ENCODE measurements at regions not wholly inside any gene's neighbourhood (a gene's known extent, or its start where the extent isn't known, plus 50 kb on each side); places are given as distances from the start of the nearest gene placed in this dataset.

- H3K9me3 Mint-ChIP-seq = no peaks in the 10 kb centered on the region
- H3K27me3 Mint-ChIP-seq = no peaks in the 10 kb centered on the region
- no peak for DNase-seq (ENCODE audit: extremely low spot score, unreplicated experiment)
- no peak overlapping the region for H3K27ac Mint-ChIP-seq
- no peak overlapping the region for H3K4me3 Mint-ChIP-seq
- no peak for TF ChIP-seq CTCF (conservative IDR thresholded peaks at IDR 0.05)
- no peaks in the 10 kb centered on the region for H3K4me1 Mint-ChIP-seq (ENCODE audit: unreplicated experiment)
- H3K36me3 Mint-ChIP-seq = no peaks in the 10 kb centered on the region
Measured at GRCh38 chr2:156748221-156748620, 312.0 kb downstream of the GPD2 start.

- Mint-ChIP-seq H3K36me3 (no peaks in the 10 kb centered on the region), H3K27ac (no peak overlapping the region), H3K4me3 (no peak overlapping the region), H3K4me1 (ENCODE audit: unreplicated experiment) (no peaks in the 10 kb centered on the region), H3K9me3 (no peaks in the 10 kb centered on the region), H3K27me3 (no peaks in the 10 kb centered on the region)
- DNase-seq (ENCODE audit: extremely low spot score, unreplicated experiment) = no peak
- no peak for TF ChIP-seq CTCF (conservative IDR thresholded peaks at IDR 0.05)
Measured at GRCh38 chr2:156752042-156752441, 315.9 kb downstream of the GPD2 start.

DNA sequence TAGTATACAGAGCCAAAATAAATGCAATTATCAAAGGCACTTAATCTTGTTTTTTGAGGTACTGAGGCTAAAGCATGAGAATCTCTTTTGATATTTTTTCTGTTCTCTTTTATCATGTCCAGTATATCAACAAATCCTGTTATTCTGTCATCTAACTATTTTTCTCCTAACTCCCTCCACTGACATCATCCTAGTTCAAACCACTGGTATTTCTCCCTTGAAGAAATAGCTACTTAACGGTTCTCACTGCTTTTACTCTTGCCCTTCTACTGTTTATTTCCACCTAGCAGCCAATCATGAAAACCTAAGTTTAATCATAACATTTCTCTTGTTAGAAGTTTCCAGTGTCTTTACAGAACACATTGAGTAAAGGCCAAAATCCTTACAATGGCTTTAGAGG is 317.6 kb downstream of the GPD2 start:
- no peak for TF ChIP-seq CTCF (conservative IDR thresholded peaks at IDR 0.05)
- Mint-ChIP-seq H3K9me3 (no peaks in the 10 kb centered on the region), H3K27ac (no peak overlapping the region), H3K36me3 (no peaks in the 10 kb centered on the region), H3K4me1 (ENCODE audit: unreplicated experiment) (no peaks in the 10 kb centered on the region), H3K4me3 (no peak overlapping the region), H3K27me3 (no peaks in the 10 kb centered on the region)
- no peak for DNase-seq (ENCODE audit: extremely low spot score, unreplicated experiment)

DNA sequence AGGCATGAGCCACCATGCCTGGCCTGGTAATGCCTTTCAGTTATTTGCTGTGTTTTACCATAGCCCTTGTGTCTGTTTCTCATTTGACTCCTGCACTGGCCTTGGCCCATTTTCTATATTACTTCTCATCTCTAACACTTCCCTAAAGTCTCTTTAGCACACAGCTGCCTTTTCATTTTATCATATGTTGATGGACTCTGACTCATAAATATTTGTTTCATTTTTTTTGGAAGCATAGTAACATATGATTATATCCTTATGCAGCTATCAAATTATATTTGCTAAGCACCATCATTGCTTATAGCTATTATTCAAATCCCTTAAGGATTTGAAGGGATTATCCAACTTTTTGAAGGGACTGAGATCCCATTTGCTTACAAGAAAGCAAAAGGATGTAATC is 320.3 kb downstream of the GPD2 start:
- no peak for TF ChIP-seq CTCF (conservative IDR thresholded peaks at IDR 0.05)
- no peak overlapping the region for H3K4me3 Mint-ChIP-seq
- no peak overlapping the region for H3K27ac Mint-ChIP-seq
- no peaks in the 10 kb centered on the region for H3K9me3 Mint-ChIP-seq
- H3K36me3 Mint-ChIP-seq = no peaks in the 10 kb centered on the region
- H3K27me3 Mint-ChIP-seq = no peaks in the 10 kb centered on the region
- no peaks in the 10 kb centered on the region for H3K4me1 Mint-ChIP-seq (ENCODE audit: unreplicated experiment)
- DNase-seq (ENCODE audit: extremely low spot score, unreplicated experiment) = no peak

DNA sequence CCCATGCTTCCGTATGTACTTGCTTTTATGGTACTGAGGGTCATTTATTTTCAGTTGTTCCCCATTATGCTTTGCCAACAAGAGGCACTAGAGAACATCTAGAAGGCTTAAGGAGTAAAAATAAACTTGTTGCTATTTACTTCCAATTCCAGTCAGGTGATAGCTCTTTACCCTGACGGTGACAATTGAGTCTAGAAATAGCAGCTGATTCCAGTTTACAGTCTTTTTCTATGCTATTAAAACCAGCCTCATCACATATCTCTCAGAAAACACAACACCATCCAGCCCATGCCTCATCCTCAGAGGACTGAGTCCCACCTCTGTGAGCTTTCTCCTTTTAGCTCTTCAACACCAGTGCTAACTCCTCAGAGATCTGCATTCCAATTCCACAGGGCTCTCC is 327.0 kb downstream of the GPD2 start:
- Mint-ChIP-seq H3K4me3 (no peak overlapping the region), H3K27me3 (no peaks in the 10 kb centered on the region), H3K4me1 (ENCODE audit: unreplicated experiment) (no peaks in the 10 kb centered on the region), H3K9me3 (no peaks in the 10 kb centered on the region), H3K36me3 (no peaks in the 10 kb centered on the region), H3K27ac (no peak overlapping the region)
- no peak for DNase-seq (ENCODE audit: extremely low spot score, unreplicated experiment)
- no peak for TF ChIP-seq CTCF (conservative IDR thresholded peaks at IDR 0.05)

GRCh38 chr2:156765043-156765442 is 328.9 kb downstream of the GPD2 start:
- TF ChIP-seq CTCF (conservative IDR thresholded peaks at IDR 0.05) = no peak
- Mint-ChIP-seq H3K4me3 (no peak overlapping the region), H3K4me1 (ENCODE audit: unreplicated experiment) (no peaks in the 10 kb centered on the region), H3K27me3 (no peaks in the 10 kb centered on the region), H3K9me3 (no peaks in the 10 kb centered on the region), H3K27ac (no peak overlapping the region), H3K36me3 (no peaks in the 10 kb centered on the region)
- DNase-seq (ENCODE audit: extremely low spot score, unreplicated experiment) = no peak
